ENCODE measurements at regions not wholly inside any gene's neighbourhood (a gene's known extent, or its start where the extent isn't known, plus 50 kb on each side); places are given as distances from the start of the nearest gene placed in this dataset.

GRCh38 chr7:68441645-68442044, 1156.6 kb upstream of the AUTS2 start:
- TF ChIP-seq CTCF (IDR thresholded peaks at IDR 0.05 in 4 of 5, conservative IDR thresholded peaks at IDR 0.05 in 1 of 5): no peak
- TF ChIP-seq POLR2A (IDR thresholded peaks at IDR 0.05): no peak

Measured in gastrocnemius medialis (tissue), 4 donors.